K562 (cell line): ENCODE measurements at regions not wholly inside any gene's neighbourhood (a gene's known extent, or its start where the extent isn't known, plus 50 kb on each side); places are given as distances from the start of the nearest gene placed in this dataset.

Experiments
- ATAC-seq: fragments of 200-7000 bp; cut with Tn5 transposase; 3 replicates; pipeline ENCODE4 v1.9.1; 2020; ENCODE audit warnings: moderate library complexity
- BruUV-seq: library from RNA; stranded (reverse); fragments of 400-500 nt; replicated peaks from 2 replicates; lab custom pipeline; 2021; lab: Mats Ljungman, UMichigan
- CTCF ChIA-PET: fragments of 300-600 bp; formaldehyde crosslinking; extraction: SDS; loops from one replicate; lab custom pipeline; 2021; ENCODE audit warnings: low intra/inter-chr PET ratio; lab: Yijun Ruan, JAX
- POLR2A ChIA-PET: fragments of 300-600, 350-650 bp; sonication (Branson Sonifier 250); formaldehyde crosslinking; extraction: SDS; loops from one replicate; lab custom pipeline; 2021; ENCODE audit warnings: antibody characterized with exemption, inconsistent platforms; lab: Yijun Ruan, JAX
- DNase-seq, 4 experiments: peaks; one replicate each; pipeline versions ENCODE4 v3.0.0 to v3.0.0-alpha.2; 2011 to 2018; ENCODE audit warnings: low spot score in 3 of 4, mixed read lengths in 3 of 4; ENCODE audit errors: extremely low read depth in 1 of 4
- FAIRE-seq: peaks from 2 replicates; lab custom pipeline; 2011; peaks lifted over from hg19 to GRCh38; lab: Jason Lieb, UNC
- H2AFZ ChIP-seq: 2 replicates; pipeline ENCODE4 v1.6.0; 2011; ENCODE audit warnings: low read depth, low read length, control low read depth, inconsistent platforms
- H3K27ac ChIP-seq: fragments of 200-600 bp; 3 replicates; pipeline ENCODE4 v1.8.0; 2011; ENCODE audit warnings: low read depth, mild to moderate bottlenecking, control low read depth, inconsistent platforms, low read length, moderate library complexity, mixed read lengths; ENCODE audit errors: extremely low read depth
- H3K27me3 ChIP-seq, 2 experiments: fragments of 300-600 bp in 1 of 2; 2 replicates in 1 of 2; 3 replicates in 1 of 2; pipeline versions ENCODE4 v1.6.0 to v1.8.0; 2011; ENCODE audit warnings: inconsistent platforms in 2 of 2, low read length in 2 of 2, mild to moderate bottlenecking in 1 of 2, mixed read lengths in 1 of 2, moderate library complexity in 1 of 2; ENCODE audit not compliant: control insufficient read depth in 2 of 2, insufficient read depth in 2 of 2
- H3K36me3 ChIP-seq: fragments of 300-600 bp; 3 replicates; pipeline ENCODE4 v1.8.0; 2011; ENCODE audit warnings: mild to moderate bottlenecking, low read length, inconsistent platforms; ENCODE audit not compliant: control insufficient read depth, insufficient read depth
- H3K4me1 ChIP-seq, 2 experiments: fragments of 200-600 bp in 1 of 2; replicated peaks in 1 of 2; 2 replicates in 1 of 2; 3 replicates in 1 of 2; pipeline versions ENCODE4 v1.5.1 to v1.8.0; 2011; ENCODE audit warnings: inconsistent platforms in 2 of 2, low read length in 2 of 2, mild to moderate bottlenecking in 1 of 2, mixed read lengths in 1 of 2, moderate library complexity in 1 of 2; ENCODE audit not compliant: control insufficient read depth in 2 of 2, insufficient read depth in 2 of 2
- H3K4me2 ChIP-seq: 2 replicates; pipeline ENCODE4 v1.6.1; 2011; ENCODE audit warnings: low read length, control low read depth, inconsistent platforms, mixed read lengths; ENCODE audit not compliant: insufficient read depth
- H3K4me3 ChIP-seq: fragments of 200-600 bp; sonication (generic), shearing (Covaris generic); 2 replicates; pipeline ENCODE4 v1.5.1; 2016; ENCODE audit warnings: control low read depth, inconsistent platforms
- H3K79me2 ChIP-seq: fragments of 200-600 bp; 3 replicates; pipeline ENCODE4 v1.8.0; 2011; ENCODE audit warnings: low read length, inconsistent platforms; ENCODE audit not compliant: control insufficient read depth, insufficient read depth
- H3K9ac ChIP-seq, 2 experiments: 2 replicates each; pipeline versions ENCODE4 v1.6.0 to v1.6.1; 2011; ENCODE audit warnings: low read depth in 2 of 2, low read length in 2 of 2, control low read depth in 1 of 2, inconsistent platforms in 1 of 2, mild to moderate bottlenecking in 1 of 2, mixed read lengths in 1 of 2; ENCODE audit not compliant: insufficient read depth in 1 of 2
- H3K9me1 ChIP-seq: one replicate; pipeline ENCODE4 v1.6.0; 2011; ENCODE audit warnings: inconsistent platforms, mild to moderate bottlenecking, low read length, moderate library complexity; ENCODE audit not compliant: control insufficient read depth, insufficient read depth
- H3K9me3 ChIP-seq: replicated peaks from 2 replicates; pipeline ENCODE4 v1.5.1; 2011; ENCODE audit warnings: low read depth, low read length, inconsistent platforms; ENCODE audit not compliant: control insufficient read depth, insufficient read depth
- H4K20me1 ChIP-seq: replicated peaks from 2 replicates; pipeline ENCODE4 v1.6.1; 2011; ENCODE audit warnings: low read length, inconsistent platforms, mixed read lengths; ENCODE audit not compliant: control insufficient read depth, insufficient read depth
- DMBX1 ChIP-seq: fragments of 250-450 bp; sonication (Bioruptor Pico); IDR thresholded peaks from 2 replicates; pipeline ENCODE4 v1.8.0; 2022; ENCODE audit warnings: inconsistent platforms, mild to moderate bottlenecking, moderate library complexity, borderline replicate concordance
- FOS ChIP-seq: IDR thresholded peaks from 3 replicates; pipeline ENCODE4 v1.6.1; 2011; ENCODE audit not compliant: insufficient read length; ENCODE audit errors: extremely low read depth
- SPI1 ChIP-seq: IDR thresholded peaks from 2 replicates; pipeline ENCODE4 v1.6.1; 2011; ENCODE audit warnings: low read depth, low read length, control low read depth, borderline replicate concordance
- ZNF780A ChIP-seq: fragments of 250-450 bp; sonication (Bioruptor Pico); IDR thresholded peaks from 2 replicates; pipeline ENCODE4 v1.5.0; 2021; ENCODE audit warnings: mild to moderate bottlenecking
- WGBS: fragments of 100-300 bp; shearing (Covaris generic); methylation state at CpG from one replicate; pipeline ENCODE4 v1.1.6; 2016; ENCODE audit warnings: low coverage, mixed read lengths; ENCODE audit not compliant: insufficient coverage; ENCODE audit errors: missing lambda C conversion rate; 5-methylcytosine and 5-hydroxymethylcytosine counted together
- in situ Hi-C: fragments of 300-500 bp; cut with MboI; formaldehyde crosslinking; loops from 4 replicates; pipeline ENCODE4 v1.15.0; 2018; ENCODE audit warnings: inconsistent platforms, mixed read lengths
- intact Hi-C: fragments of 100-400 bp; cut with micrococcal nuclease; formaldehyde crosslinking; loops from 2 replicates; pipeline ENCODE4 v1.14.2; 2022
- TF ChIP-seq, protein P1 (sequence below): fragments of 250-450 bp; sonication (Bioruptor Pico); IDR thresholded peaks from 2 replicates; pipeline ENCODE4 v1.5.0; 2021; ENCODE audit warnings: mild to moderate bottlenecking, borderline replicate concordance

DNA sequence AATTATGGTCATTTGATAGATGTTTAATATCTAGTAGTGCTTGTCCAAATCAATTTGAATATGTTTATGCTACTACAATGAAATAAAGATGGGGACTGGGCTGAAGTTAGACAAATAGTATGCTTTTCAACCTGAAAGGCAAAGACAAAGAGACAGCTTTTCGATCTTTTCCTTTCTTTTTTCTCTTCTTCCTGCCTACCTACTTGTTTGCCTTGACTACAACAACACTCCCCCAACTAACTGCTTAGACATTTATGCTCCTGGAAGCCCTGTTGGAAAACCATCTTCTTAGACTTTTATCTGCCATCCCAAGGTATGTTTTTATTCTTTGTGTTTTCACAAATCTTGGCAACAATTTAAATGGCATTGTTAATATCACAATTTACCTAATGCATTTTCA, 374.4 kb upstream of the DDI1 start:
- 0% methylated on average over 1 of the region's 1 CpG for WGBS
- intact Hi-C loops = no loop called here
- no peak for ATAC-seq

More for the DNA sequence above, 374.4 kb upstream of the DDI1 start:
- in situ Hi-C loops = no loop called here
- H3K4me3 ChIP-seq = no peak overlapping the region
- BruUV-seq = no TSS peak
- no peak overlapping the region for H3K27ac ChIP-seq
- no peak for DNase-seq
- CTCF ChIA-PET = no interaction called here
- no peaks in the 10 kb centered on the region for H3K36me3 ChIP-seq
- no peaks in the 10 kb centered on the region for H3K79me2 ChIP-seq
- no peaks in the 10 kb centered on the region for H3K27me3 ChIP-seq
- TF ChIP-seq ZNF780A = no peak
- TF ChIP-seq FOS = no peak
- TF ChIP-seq, protein P1, sequence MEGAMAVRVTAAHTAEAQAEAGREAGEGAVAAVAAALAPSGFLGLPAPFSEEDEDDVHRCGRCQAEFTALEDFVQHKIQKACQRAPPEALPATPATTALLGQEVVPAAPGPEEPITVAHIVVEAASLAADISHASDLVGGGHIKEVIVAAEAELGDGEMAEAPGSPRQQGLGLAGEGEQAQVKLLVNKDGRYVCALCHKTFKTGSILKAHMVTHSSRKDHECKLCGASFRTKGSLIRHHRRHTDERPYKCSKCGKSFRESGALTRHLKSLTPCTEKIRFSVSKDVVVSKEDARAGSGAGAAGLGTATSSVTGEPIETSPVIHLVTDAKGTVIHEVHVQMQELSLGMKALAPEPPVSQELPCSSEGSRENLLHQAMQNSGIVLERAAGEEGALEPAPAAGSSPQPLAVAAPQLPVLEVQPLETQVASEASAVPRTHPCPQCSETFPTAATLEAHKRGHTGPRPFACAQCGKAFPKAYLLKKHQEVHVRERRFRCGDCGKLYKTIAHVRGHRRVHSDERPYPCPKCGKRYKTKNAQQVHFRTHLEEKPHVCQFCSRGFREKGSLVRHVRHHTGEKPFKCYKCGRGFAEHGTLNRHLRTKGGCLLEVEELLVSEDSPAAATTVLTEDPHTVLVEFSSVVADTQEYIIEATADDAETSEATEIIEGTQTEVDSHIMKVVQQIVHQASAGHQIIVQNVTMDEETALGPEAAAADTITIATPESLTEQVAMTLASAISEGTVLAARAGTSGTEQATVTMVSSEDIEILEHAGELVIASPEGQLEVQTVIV (CRISPR knock-in tag) = no peak
- TF ChIP-seq SPI1 = no peak
- no peak for TF ChIP-seq DMBX1 (CRISPR knock-in tag)
- H2AFZ ChIP-seq = no peak overlapping the region
- H4K20me1 ChIP-seq = no peaks in the 10 kb centered on the region
- H3K4me2 ChIP-seq = no peak overlapping the region
- no peaks in the 10 kb centered on the region for H3K9me3 ChIP-seq
- H3K9me1 ChIP-seq = no peaks in the 10 kb centered on the region
- H3K4me1 ChIP-seq = no peaks in the 10 kb centered on the region
- FAIRE-seq = no peak
- POLR2A ChIA-PET = no interaction called here
- H3K9ac ChIP-seq = no peak overlapping the region
